PFSK-1 (cell line): ENCODE measurements at regions not wholly inside any gene's neighbourhood (a gene's known extent, or its start where the extent isn't known, plus 50 kb on each side); places are given as distances from the start of the nearest gene placed in this dataset.

Source experiments
- FOXP2 ChIP-seq: optimal IDR thresholded peaks from 2 replicates; pipeline ENCODE3; 2011; ENCODE audit warnings: borderline replicate concordance, control low read depth, inconsistent platforms; ENCODE audit not compliant: insufficient read depth; ENCODE audit errors: extremely low read length, extremely low read depth
- POLR2AphosphoS5 ChIP-seq: IDR thresholded peaks from 2 replicates; pipeline ENCODE4 v1.6.1; 2012; ENCODE audit warnings: low read depth, mild to moderate bottlenecking, control low read depth, low read length, moderate library complexity
- REST ChIP-seq, 2 experiments: IDR thresholded peaks; 2 replicates each; pipeline versions ENCODE4 v1.6.1 to v1.8.0; 2011 to 2012; ENCODE audit warnings: low read depth in 2 of 2, low read length in 2 of 2, control low read depth in 1 of 2, inconsistent platforms in 1 of 2, mild to moderate bottlenecking in 1 of 2, moderate library complexity in 1 of 2; ENCODE audit not compliant: insufficient read depth in 1 of 2
- SIN3A ChIP-seq: IDR thresholded peaks from 2 replicates; pipeline ENCODE4 v1.6.1; 2012; ENCODE audit warnings: mild to moderate bottlenecking, low read length, moderate library complexity, borderline replicate concordance; ENCODE audit not compliant: insufficient read depth
- TAF1 ChIP-seq: IDR thresholded peaks from 2 replicates; pipeline ENCODE4 v1.6.1; 2012; ENCODE audit warnings: low read length, control low read depth, borderline replicate concordance; ENCODE audit not compliant: insufficient read depth

DNA sequence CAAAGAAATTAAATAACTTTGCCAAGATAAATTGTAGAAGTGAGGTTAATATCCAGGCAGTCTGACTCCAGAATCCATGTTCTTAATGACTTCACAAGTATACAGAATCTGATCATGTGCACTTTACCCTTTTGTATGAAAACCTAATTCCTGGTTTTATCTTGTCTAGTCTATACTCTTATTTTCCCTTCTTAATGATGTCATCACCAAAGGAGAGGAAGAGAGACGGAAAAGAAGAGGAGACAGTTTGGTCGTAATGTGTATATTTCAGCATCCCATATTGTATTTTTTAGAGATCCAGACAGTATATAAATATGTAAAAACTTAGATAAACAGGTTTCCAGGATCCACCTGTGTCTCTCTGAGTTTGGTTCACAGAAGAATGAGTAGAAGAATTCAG, 159.9 kb upstream of the MDFIC start:
- TF ChIP-seq SIN3A (no peak), REST (IDR thresholded peaks at IDR 0.05; ENCODE audit: insufficient read depth in 1 of 2, low read depth in 2 of 2, low read length in 2 of 2) (no peak), TAF1 (no peak), FOXP2 (no peak), POLR2AphosphoS5 (no peak)

GRCh38 chr7:114765331-114766040, 156.4 kb upstream of the MDFIC start:
- TF ChIP-seq POLR2AphosphoS5 (no peak), SIN3A (no peak), TAF1 (no peak), FOXP2 (no peak), REST (IDR thresholded peaks at IDR 0.05; ENCODE audit: insufficient read depth in 1 of 2, low read depth in 2 of 2, low read length in 2 of 2) (no peak)

DNA sequence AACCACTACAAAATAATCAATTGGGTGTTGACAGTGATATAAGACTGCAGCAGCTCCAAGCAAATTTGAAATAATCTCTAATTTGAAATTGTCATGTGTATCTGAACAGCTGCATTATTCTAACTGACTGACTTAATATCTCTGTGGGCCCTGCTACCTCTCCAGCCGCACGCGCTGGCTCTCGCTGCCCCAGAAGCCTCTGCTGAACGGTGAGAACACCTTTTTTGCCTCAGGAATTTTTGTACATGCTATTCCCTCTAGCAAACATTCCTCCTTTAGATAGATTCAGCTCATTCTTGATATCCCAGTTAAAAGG, 155.9 kb upstream of the MDFIC start:
- TF ChIP-seq REST (IDR thresholded peaks at IDR 0.05; ENCODE audit: insufficient read depth in 1 of 2, low read depth in 2 of 2, low read length in 2 of 2) (no peak), TAF1 (no peak), SIN3A (no peak), FOXP2 (no peak), POLR2AphosphoS5 (no peak)

- TF ChIP-seq POLR2AphosphoS5 (no peak), SIN3A (no peak), FOXP2 (no peak), TAF1 (no peak), REST (IDR thresholded peaks at IDR 0.05; ENCODE audit: insufficient read depth in 1 of 2, low read depth in 2 of 2, low read length in 2 of 2) (no peak)
These were observed 144.6 kb upstream of the MDFIC start for GRCh38 chr7:114777288-114777687.
